Testis (tissue), 2 donors: ENCODE measurements at regions not wholly inside any gene's neighbourhood (a gene's known extent, or its start where the extent isn't known, plus 50 kb on each side); places are given as distances from the start of the nearest gene placed in this dataset.

Experiments used
- CTCF ChIP-seq, 3 experiments: fragments of 450-650 bp in 2 of 3; fragments of 200-600 bp in 1 of 3; sonication (generic) in 1 of 3; IDR thresholded peaks; one replicate each; pipeline ENCODE4 v1.5.1; 2016 to 2019; ENCODE audit warnings: antibody characterized with exemption in 3 of 3, mild to moderate bottlenecking in 2 of 3, moderate library complexity in 1 of 3
- POLR2A ChIP-seq: fragments of 450-650 bp; IDR thresholded peaks from one replicate; pipeline ENCODE4 v1.6.1; 2017; ENCODE audit warnings: antibody characterized with exemption, mild to moderate bottlenecking, moderate library complexity

GRCh38 chr22:33213383-33214075 is 155.3 kb upstream of the SYN3 start:
- no peak for TF ChIP-seq CTCF (IDR thresholded peaks at IDR 0.05)
- TF ChIP-seq POLR2A = no peak
